ENCODE measurements at regions not wholly inside any gene's neighbourhood (a gene's known extent, or its start where the extent isn't known, plus 50 kb on each side); places are given as distances from the start of the nearest gene placed in this dataset.
"Not testable (repeated sequence)": the region's sequence is repeated elsewhere in the genome, so short reads cannot be mapped to it uniquely, and the experiment has no call there.

GRCh38 chrX:4710618-4711433 lies 997.4 kb upstream of the PRKX start:
- no peak for DNase-seq (ENCODE audit: low read depth in 1 of 2, low spot score in 1 of 2)

GRCh38 chrX:4708970-4709760 lies 995.7 kb upstream of the PRKX start:
- DNase-seq (ENCODE audit: low read depth in 1 of 2, low spot score in 1 of 2) = no peak

- DNase-seq (ENCODE audit: low read depth in 1 of 2, low spot score in 1 of 2) = no peak
Observed at GRCh38 chrX:4706961-4707360, 993.5 kb upstream of the PRKX start.

- DNase-seq (ENCODE audit: low read depth in 1 of 2, low spot score in 1 of 2) = no peak
Observed at GRCh38 chrX:4690521-4690920, 977.1 kb upstream of the PRKX start.

- no peak for DNase-seq (ENCODE audit: low read depth in 1 of 2, low spot score in 1 of 2)
Observed at GRCh38 chrX:4682636-4683035, 969.2 kb upstream of the PRKX start.

GRCh38 chrX:4675686-4676300 lies 962.3 kb upstream of the PRKX start:
- DNase-seq (ENCODE audit: low read depth in 1 of 2, low spot score in 1 of 2) = no peak

GRCh38 chrX:4674028-4674782 lies 960.8 kb upstream of the PRKX start:
- DNase-seq (ENCODE audit: low read depth in 1 of 2, low spot score in 1 of 2) = no peak

GRCh38 chrX:4671344-4671743 lies 957.9 kb upstream of the PRKX start:
- DNase-seq (ENCODE audit: low read depth in 1 of 2, low spot score in 1 of 2) = no peak

GRCh38 chrX:4670606-4671005 lies 957.2 kb upstream of the PRKX start:
- DNase-seq (ENCODE audit: low read depth in 1 of 2, low spot score in 1 of 2) = no peak

GRCh38 chrX:4668802-4669536 lies 955.5 kb upstream of the PRKX start:
- no peak for DNase-seq (ENCODE audit: low read depth in 1 of 2, low spot score in 1 of 2)

- no peak for DNase-seq (ENCODE audit: low read depth in 1 of 2, low spot score in 1 of 2)
Observed at GRCh38 chrX:4663085-4663484, 949.6 kb upstream of the PRKX start.

GRCh38 chrX:4661771-4662170 lies 948.3 kb upstream of the PRKX start:
- no peak for DNase-seq (ENCODE audit: low read depth in 1 of 2, low spot score in 1 of 2)

GRCh38 chrX:4656419-4656818 lies 943.0 kb upstream of the PRKX start:
- no peak for DNase-seq (ENCODE audit: low read depth in 1 of 2, low spot score in 1 of 2)

GRCh38 chrX:4655743-4656142 lies 942.3 kb upstream of the PRKX start:
- no peak for DNase-seq (ENCODE audit: low read depth in 1 of 2, low spot score in 1 of 2)

- DNase-seq (ENCODE audit: low read depth in 1 of 2, low spot score in 1 of 2) = no peak
Observed at GRCh38 chrX:4642114-4642513, 928.7 kb upstream of the PRKX start.

GRCh38 chrX:4638036-4638435 lies 924.6 kb upstream of the PRKX start:
- no peak for DNase-seq (ENCODE audit: low read depth in 1 of 2, low spot score in 1 of 2)

GRCh38 chrX:4627414-4627813 lies 914.0 kb upstream of the PRKX start:
- DNase-seq (ENCODE audit: low read depth in 1 of 2, low spot score in 1 of 2) = no peak

GRCh38 chrX:4622486-4623167 lies 909.2 kb upstream of the PRKX start:
- no peak for DNase-seq (ENCODE audit: low read depth in 1 of 2, low spot score in 1 of 2)

- DNase-seq (ENCODE audit: low read depth in 1 of 2, low spot score in 1 of 2) = not testable (repeated sequence)
Observed at GRCh38 chrX:4613651-4614050, 900.2 kb upstream of the PRKX start.

- no peak for DNase-seq (ENCODE audit: low read depth in 1 of 2, low spot score in 1 of 2)
Observed at GRCh38 chrX:4588893-4589292, 875.4 kb upstream of the PRKX start.
